Upper lobe of left lung (tissue), 6 donors: ENCODE measurements at regions not wholly inside any gene's neighbourhood (a gene's known extent, or its start where the extent isn't known, plus 50 kb on each side); places are given as distances from the start of the nearest gene placed in this dataset.

ENCODE experiments used
- ATAC-seq, 2 donors: fragments of 200-7000 bp; cut with Tn5 transposase; one replicate each; pipeline ENCODE4 v1.9.1; 2022; ENCODE audit warnings: mild to moderate bottlenecking in 2 of 2, moderate library complexity in 2 of 2; ENCODE audit not compliant: low FRiP score in 2 of 2
- DNase-seq, 2 donors: peaks; one replicate each; pipeline ENCODE4 v3.0.0-alpha.2; 2019 to 2020
- H3K27ac ChIP-seq, 4 donors: fragments of 200-600 bp; sonication (generic); one replicate each; pipeline ENCODE4 v1.5.1; 2016 to 2019
- H3K27me3 ChIP-seq, 4 donors: fragments of 200-600 bp; sonication (generic); one replicate each; pipeline ENCODE4 v1.5.1; 2017 to 2019
- H3K36me3 ChIP-seq, 4 donors: fragments of 200-600 bp; sonication (generic); one replicate each; pipeline ENCODE4 v1.5.1; 2016 to 2019
- H3K4me1 ChIP-seq, 4 donors: fragments of 200-600 bp; sonication (generic); one replicate each; pipeline ENCODE4 v1.5.1; 2018 to 2019
- H3K4me3 ChIP-seq, 4 donors: fragments of 200-600 bp; sonication (generic); one replicate each; pipeline ENCODE4 v1.5.1; 2017 to 2019; ENCODE audit warnings: mild to moderate bottlenecking in 2 of 4, moderate library complexity in 1 of 4
- H3K9me3 ChIP-seq, 4 donors: fragments of 200-600 bp; sonication (generic); one replicate each; pipeline ENCODE4 v1.5.1; 2018 to 2019
- CTCF ChIP-seq, 6 experiments: fragments of 450-650 bp in 4 of 6; fragments of 200-600 bp in 2 of 6; sonication (generic) in 2 of 6; IDR thresholded peaks; one replicate each; pipeline ENCODE4 v1.5.1; 2016 to 2019; ENCODE audit warnings: antibody characterized with exemption in 6 of 6
- EP300 ChIP-seq, 4 donors: sonication (generic); formaldehyde crosslinking; IDR thresholded peaks; one replicate each; pipeline ENCODE4 v1.5.1; 2017; ENCODE audit warnings: antibody characterized with exemption in 4 of 4, control low read depth in 2 of 4
- POLR2A ChIP-seq, 4 donors: fragments of 450-650 bp; IDR thresholded peaks; one replicate each; pipeline ENCODE4 v1.5.1; 2016 to 2017; ENCODE audit warnings: antibody characterized with exemption in 4 of 4, mild to moderate bottlenecking in 2 of 4
- POLR2AphosphoS5 ChIP-seq, 2 donors: sonication (generic); formaldehyde crosslinking; IDR thresholded peaks; one replicate each; pipeline ENCODE4 v1.5.1; 2017; ENCODE audit warnings: antibody characterized with exemption in 2 of 2
- WGBS, 2 donors: methylation state at CpG; one replicate each; pipeline ENCODE4 v1.1.5; 2017 to 2018; 5-methylcytosine and 5-hydroxymethylcytosine counted together
- donor health status: DM: no; HTN: no; CAD: no; lungs with moderate emphysema.
- donor health status: DM: no; HTN: yes; CAD: no; lungs with severe emphysema.

DNA sequence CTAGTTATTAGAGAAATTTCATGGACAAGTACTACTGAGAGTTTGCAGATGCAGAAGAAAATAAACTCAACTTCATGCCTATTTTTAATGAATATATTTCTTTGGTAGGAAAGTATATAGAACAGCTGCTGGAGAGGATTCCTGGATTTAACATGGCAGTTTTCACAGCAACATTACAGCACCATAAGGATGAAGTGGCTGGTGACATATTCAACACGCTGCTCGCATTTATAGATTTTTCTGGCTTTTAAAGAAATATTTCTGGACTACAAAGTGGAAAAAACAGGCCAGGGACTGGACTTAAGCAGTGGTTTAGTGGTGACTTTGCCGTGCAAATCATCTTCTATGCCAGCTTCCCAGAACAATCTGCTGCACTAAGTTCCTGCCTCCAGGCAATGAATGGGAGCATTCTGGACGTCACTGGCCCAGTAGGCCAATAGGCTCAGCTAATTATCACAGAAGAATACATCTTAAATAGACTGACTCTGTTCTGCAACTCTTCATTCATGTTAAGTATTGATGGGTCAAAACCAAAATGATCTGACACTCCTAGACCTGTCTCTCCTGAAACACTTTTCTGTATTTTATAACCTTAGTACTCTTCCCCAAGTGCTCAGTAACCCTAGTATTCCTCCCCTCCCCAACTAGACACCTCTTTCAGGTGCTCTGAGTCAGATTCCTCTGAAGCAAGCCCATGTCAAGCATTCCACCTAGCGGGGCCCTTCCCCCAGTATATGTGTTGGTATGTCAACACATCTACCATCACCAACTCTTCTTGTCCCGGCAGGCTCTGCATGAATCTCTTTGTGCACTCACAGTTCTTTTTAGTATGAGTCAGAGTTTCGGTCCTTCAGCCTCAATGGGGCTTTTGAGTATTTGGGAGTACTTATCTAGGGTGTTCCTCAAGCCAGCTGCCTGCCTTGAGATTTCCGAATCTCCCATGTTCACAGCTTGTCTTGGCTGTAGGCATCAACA is 625.5 kb downstream of the CHSY3 start:
- Histone ChIP-seq H3K27ac (no peak overlapping the region), H3K9me3 (no peaks in the 10 kb centered on the region), H3K4me1 (peaks cover 0 to 3% (median 0%) of the 10 kb centered on the region in 4 donors), H3K36me3 (no peaks in the 10 kb centered on the region), H3K27me3 (no peaks in the 10 kb centered on the region), H3K4me3 (no peak overlapping the region)
- DNase-seq = peak in 1 of 2 donors; percentile 56
- peak; percentile 63 to 85 for ATAC-seq
- 71 to 81% methylated on average over 8 of the region's 8 CpGs for WGBS, 2 donors
- TF ChIP-seq EP300 (IDR thresholded peaks at IDR 0.05) (peak in 1 of 4 donors; percentile 71), POLR2AphosphoS5 (IDR thresholded peaks at IDR 0.05) (no peak), POLR2A (IDR thresholded peaks at IDR 0.05) (no peak), CTCF (IDR thresholded peaks at IDR 0.05) (no peak)

DNA sequence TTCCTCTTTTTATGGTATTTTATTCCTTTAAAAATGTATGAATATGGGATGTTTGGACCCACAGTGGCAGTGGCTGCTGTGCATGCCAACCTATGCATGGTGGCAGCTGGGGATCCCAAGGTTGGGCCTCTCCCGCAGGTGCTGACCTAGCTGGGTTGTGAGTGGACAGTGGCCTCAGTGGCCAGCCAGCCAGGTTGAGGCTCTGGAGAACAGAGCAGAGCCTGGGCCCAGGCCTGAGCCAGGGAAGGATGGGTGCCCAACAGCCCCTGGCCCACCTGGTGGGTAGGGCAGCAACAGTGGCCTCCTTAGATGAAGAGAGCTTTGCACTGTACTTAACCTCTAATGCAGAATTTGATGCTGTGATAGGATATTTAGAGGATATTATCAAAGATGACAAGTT is 624.8 kb downstream of the CHSY3 start:
- WGBS, 2 donors = 82 to 100% methylated on average over 1 of the region's 1 CpG
- H3K36me3 ChIP-seq = no peaks in the 10 kb centered on the region
- H3K27ac ChIP-seq = no peak overlapping the region
- ATAC-seq (no peak), DNase-seq (peak in 1 of 2 donors; percentile 35)
- H3K4me3 ChIP-seq = no peak overlapping the region
- TF ChIP-seq EP300 (IDR thresholded peaks at IDR 0.05) (no peak), POLR2AphosphoS5 (IDR thresholded peaks at IDR 0.05) (no peak)
- H3K9me3 ChIP-seq = no peaks in the 10 kb centered on the region
- no peaks in the 10 kb centered on the region for H3K27me3 ChIP-seq
- peaks cover 0 to 3% (median 0%) of the 10 kb centered on the region in 4 donors for H3K4me1 ChIP-seq

DNA sequence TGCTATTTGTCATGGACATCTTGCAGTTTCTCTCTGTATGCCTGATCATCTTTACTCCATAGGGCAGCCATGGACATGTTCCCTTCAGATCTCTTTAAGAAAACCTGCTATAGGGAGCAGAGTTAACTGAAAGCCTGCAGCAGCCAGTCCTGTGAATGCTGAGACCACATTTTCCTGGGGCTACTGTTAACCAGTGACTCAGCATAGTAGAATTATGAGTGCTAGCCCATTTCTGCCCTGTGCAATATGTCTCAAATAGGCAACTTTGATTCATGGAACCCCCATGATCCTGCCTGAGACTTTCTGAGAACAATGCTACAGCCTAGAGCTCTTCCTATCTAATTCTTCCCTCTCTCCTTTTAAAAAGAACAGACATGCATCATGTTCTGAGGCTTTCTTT is 624.2 kb downstream of the CHSY3 start:
- no peak for DNase-seq
- Histone ChIP-seq H3K36me3 (no peaks in the 10 kb centered on the region), H3K27ac (no peak overlapping the region), H3K9me3 (no peaks in the 10 kb centered on the region), H3K4me1 (peaks cover 0 to 3% (median 0%) of the 10 kb centered on the region in 4 donors), H3K4me3 (no peak overlapping the region), H3K27me3 (no peaks in the 10 kb centered on the region)
- TF ChIP-seq POLR2A (IDR thresholded peaks at IDR 0.05) (no peak), EP300 (IDR thresholded peaks at IDR 0.05) (no peak), POLR2AphosphoS5 (IDR thresholded peaks at IDR 0.05) (no peak), CTCF (IDR thresholded peaks at IDR 0.05) (no peak)
- ATAC-seq = no peak

GRCh38 chr5:130526708-130527107 is 622.4 kb downstream of the CHSY3 start:
- no peaks in the 10 kb centered on the region for H3K36me3 ChIP-seq
- peaks cover 0 to 3% (median 0%) of the 10 kb centered on the region in 4 donors for H3K4me1 ChIP-seq
- H3K27me3 ChIP-seq = no peaks in the 10 kb centered on the region
- DNase-seq (peak in 1 of 2 donors; percentile 69), ATAC-seq (peak; percentile 53 to 91)
- no peaks in the 10 kb centered on the region for H3K9me3 ChIP-seq
- 60 to 73% methylated on average over 3 of the region's 3 CpGs for WGBS, 2 donors
- H3K27ac ChIP-seq = peak overlapping the region in 1 of 4 donors; percentile 30
- TF ChIP-seq CTCF (IDR thresholded peaks at IDR 0.05) (no peak), POLR2AphosphoS5 (IDR thresholded peaks at IDR 0.05) (no peak), POLR2A (IDR thresholded peaks at IDR 0.05) (no peak), EP300 (IDR thresholded peaks at IDR 0.05) (no peak)
- no peak overlapping the region for H3K4me3 ChIP-seq

- TF ChIP-seq CTCF (IDR thresholded peaks at IDR 0.05) (no peak), EP300 (IDR thresholded peaks at IDR 0.05) (no peak), POLR2A (IDR thresholded peaks at IDR 0.05) (no peak), POLR2AphosphoS5 (IDR thresholded peaks at IDR 0.05) (no peak)
- Histone ChIP-seq H3K27ac (no peak overlapping the region), H3K36me3 (no peaks in the 10 kb centered on the region), H3K4me3 (no peak overlapping the region), H3K27me3 (no peaks in the 10 kb centered on the region), H3K4me1 (no peaks in the 10 kb centered on the region), H3K9me3 (peaks cover 0 to 11% (median 0%) of the 10 kb centered on the region in 4 donors)
- 76 to 88% methylated on average over 1 of the region's 1 CpG for WGBS, 2 donors
- ATAC-seq (no peak), DNase-seq (no peak)
Observed at GRCh38 chr5:130520211-130520610, 615.9 kb downstream of the CHSY3 start.
